ENCODE measurements at regions not wholly inside any gene's neighbourhood (a gene's known extent, or its start where the extent isn't known, plus 50 kb on each side); places are given as distances from the start of the nearest gene placed in this dataset.

- Histone ChIP-seq H3K9me3 (ENCODE audit: control insufficient read depth, low read length) (no peaks in the 10 kb centered on the region), H3K27ac (ENCODE audit: low read depth, low read length) (no peak overlapping the region), H3K27me3 (ENCODE audit: control insufficient read depth, insufficient read depth, low read length, poor library complexity, severe bottlenecking) (peaks cover 29% of the 10 kb centered on the region), H3K4me3 (ENCODE audit: low read length) (no peak overlapping the region), H3K36me3 (ENCODE audit: control insufficient read depth, insufficient read depth, low read length) (no peaks in the 10 kb centered on the region), H3K4me1 (ENCODE audit: control insufficient read depth, insufficient read depth, low read length) (no peaks in the 10 kb centered on the region), H3K9ac (ENCODE audit: extremely low read depth, low read length, poor library complexity, severe bottlenecking) (no peak overlapping the region)
- no peak overlapping the region for H3K4me3 Mint-ChIP-seq
- peaks cover 4% of the 10 kb centered on the region for H3K27me3 Mint-ChIP-seq (ENCODE audit: insufficient read depth)
- H3K9me3 Mint-ChIP-seq: no peaks in the 10 kb centered on the region
- H3K27ac Mint-ChIP-seq: no peak overlapping the region
- no peak for TF ChIP-seq CTCF (conservative IDR thresholded peaks at IDR 0.05)
- no peak for DNase-seq
- H3K36me3 Mint-ChIP-seq (ENCODE audit: low read depth): no peaks in the 10 kb centered on the region
- peaks cover 4% of the 10 kb centered on the region for H3K4me1 Mint-ChIP-seq
- WGBS, 2 experiments (ENCODE audit: insufficient coverage in 1 of 2, insufficient read length in 1 of 2): 93 to 100% methylated on average over 1 to 4 of the region's 4 CpGs
These were observed 161.3 kb upstream of the CBLB start for GRCh38 chr3:106029954-106030626.

DNA sequence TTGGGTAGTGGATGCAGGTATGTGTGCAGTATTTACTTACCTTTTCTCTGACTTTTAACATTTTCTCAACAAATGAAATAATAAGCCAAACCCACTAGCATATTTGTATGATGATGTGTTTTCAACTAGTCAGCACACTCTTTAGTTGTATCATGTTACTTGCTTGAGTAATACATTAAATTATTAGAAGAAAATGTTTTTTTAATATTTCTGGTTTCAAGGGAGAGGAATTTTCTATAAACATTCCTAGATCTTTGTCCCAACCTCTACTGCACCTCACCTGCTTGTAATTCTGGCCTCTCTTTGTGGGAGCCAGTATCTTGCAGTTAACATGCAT lies 161.8 kb upstream of the CBLB start:
- H3K27ac ChIP-seq (ENCODE audit: low read depth, low read length): no peak overlapping the region
- H3K4me1 ChIP-seq (ENCODE audit: control insufficient read depth, insufficient read depth, low read length): no peaks in the 10 kb centered on the region
- H3K27me3 ChIP-seq (ENCODE audit: control insufficient read depth, insufficient read depth, low read length, poor library complexity, severe bottlenecking): peaks cover 34% of the 10 kb centered on the region
- H3K4me3 ChIP-seq (ENCODE audit: low read length): no peak overlapping the region
- H3K36me3 ChIP-seq (ENCODE audit: control insufficient read depth, insufficient read depth, low read length): no peaks in the 10 kb centered on the region
- Mint-ChIP-seq H3K27ac (no peak overlapping the region), H3K4me1 (no peaks in the 10 kb centered on the region), H3K9me3 (no peaks in the 10 kb centered on the region), H3K4me3 (no peak overlapping the region), H3K27me3 (ENCODE audit: insufficient read depth) (peaks cover 4% of the 10 kb centered on the region), H3K36me3 (ENCODE audit: low read depth) (no peaks in the 10 kb centered on the region)
- no peaks in the 10 kb centered on the region for H3K9me3 ChIP-seq (ENCODE audit: control insufficient read depth, low read length)
- DNase-seq: no peak
- H3K9ac ChIP-seq (ENCODE audit: extremely low read depth, low read length, poor library complexity, severe bottlenecking): no peak overlapping the region
- no peak for TF ChIP-seq CTCF (conservative IDR thresholded peaks at IDR 0.05)

DNA sequence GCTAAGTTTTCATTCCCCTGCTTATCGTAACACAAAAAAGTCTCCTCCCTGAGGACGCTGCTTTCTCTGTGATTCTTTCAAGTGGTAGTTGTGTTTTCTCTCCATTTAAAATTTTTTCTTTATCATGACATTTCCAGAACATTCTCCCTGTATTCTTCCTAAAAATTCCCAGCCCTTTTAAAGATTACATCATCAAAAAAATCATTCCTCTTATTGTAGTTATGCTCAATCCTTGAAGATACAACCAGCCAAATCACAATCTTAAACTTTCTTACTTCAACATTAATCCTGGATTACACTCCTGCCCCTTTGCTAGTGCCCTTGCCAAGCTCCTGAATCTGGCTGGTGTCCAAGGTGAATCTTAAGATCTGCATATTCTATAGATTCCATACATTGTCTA lies 163.7 kb upstream of the CBLB start:
- 83 to 87% methylated on average over 1 to 2 of the region's 2 CpGs for WGBS, 2 experiments (ENCODE audit: insufficient coverage in 1 of 2, insufficient read length in 1 of 2)

More for the DNA sequence above, 163.7 kb upstream of the CBLB start:
- Mint-ChIP-seq H3K9me3 (no peaks in the 10 kb centered on the region), H3K27ac (no peak overlapping the region), H3K4me1 (peaks cover 3% of the 10 kb centered on the region), H3K4me3 (no peak overlapping the region), H3K27me3 (ENCODE audit: insufficient read depth) (peaks cover 7% of the 10 kb centered on the region), H3K36me3 (ENCODE audit: low read depth) (no peaks in the 10 kb centered on the region)
- H3K4me3 ChIP-seq (ENCODE audit: low read length): no peak overlapping the region
- no peak overlapping the region for H3K9ac ChIP-seq (ENCODE audit: extremely low read depth, low read length, poor library complexity, severe bottlenecking)
- no peak overlapping the region for H3K27ac ChIP-seq (ENCODE audit: low read depth, low read length)
- H3K27me3 ChIP-seq (ENCODE audit: control insufficient read depth, insufficient read depth, low read length, poor library complexity, severe bottlenecking): peaks cover 46% of the 10 kb centered on the region
- no peak for DNase-seq
- H3K9me3 ChIP-seq (ENCODE audit: control insufficient read depth, low read length): no peaks in the 10 kb centered on the region
- TF ChIP-seq CTCF (conservative IDR thresholded peaks at IDR 0.05): no peak
- no peaks in the 10 kb centered on the region for H3K36me3 ChIP-seq (ENCODE audit: control insufficient read depth, insufficient read depth, low read length)
- H3K4me1 ChIP-seq (ENCODE audit: control insufficient read depth, insufficient read depth, low read length): no peaks in the 10 kb centered on the region

Measured in endodermal cell (in vitro differentiated cells).